Adrenal gland (tissue), 5 donors: ENCODE measurements at regions not wholly inside any gene's neighbourhood (a gene's known extent, or its start where the extent isn't known, plus 50 kb on each side); places are given as distances from the start of the nearest gene placed in this dataset.

Source experiments
- POLR2A ChIP-seq, 2 donors: fragments of 450-650 bp; IDR thresholded peaks; one replicate each; pipeline ENCODE4 v1.6.1; 2017; ENCODE audit warnings: antibody characterized with exemption in 2 of 2, mild to moderate bottlenecking in 2 of 2, moderate library complexity in 1 of 2
- TF ChIP-seq, protein P1 (sequence below), 6 experiments: fragments of 450-650 bp in 4 of 6; fragments of 200-600 bp in 2 of 6; sonication (generic) in 1 of 6; IDR thresholded peaks; 1 replicate in 5 of 6; 2 replicates in 1 of 6; pipeline versions ENCODE4 v1.5.1 to v1.8.0; 2016 to 2021; ENCODE audit warnings: antibody characterized with exemption in 6 of 6, mild to moderate bottlenecking in 2 of 6, moderate library complexity in 1 of 6
- donor health status: DM: no; HTN: no; CAD: no.

DNA sequence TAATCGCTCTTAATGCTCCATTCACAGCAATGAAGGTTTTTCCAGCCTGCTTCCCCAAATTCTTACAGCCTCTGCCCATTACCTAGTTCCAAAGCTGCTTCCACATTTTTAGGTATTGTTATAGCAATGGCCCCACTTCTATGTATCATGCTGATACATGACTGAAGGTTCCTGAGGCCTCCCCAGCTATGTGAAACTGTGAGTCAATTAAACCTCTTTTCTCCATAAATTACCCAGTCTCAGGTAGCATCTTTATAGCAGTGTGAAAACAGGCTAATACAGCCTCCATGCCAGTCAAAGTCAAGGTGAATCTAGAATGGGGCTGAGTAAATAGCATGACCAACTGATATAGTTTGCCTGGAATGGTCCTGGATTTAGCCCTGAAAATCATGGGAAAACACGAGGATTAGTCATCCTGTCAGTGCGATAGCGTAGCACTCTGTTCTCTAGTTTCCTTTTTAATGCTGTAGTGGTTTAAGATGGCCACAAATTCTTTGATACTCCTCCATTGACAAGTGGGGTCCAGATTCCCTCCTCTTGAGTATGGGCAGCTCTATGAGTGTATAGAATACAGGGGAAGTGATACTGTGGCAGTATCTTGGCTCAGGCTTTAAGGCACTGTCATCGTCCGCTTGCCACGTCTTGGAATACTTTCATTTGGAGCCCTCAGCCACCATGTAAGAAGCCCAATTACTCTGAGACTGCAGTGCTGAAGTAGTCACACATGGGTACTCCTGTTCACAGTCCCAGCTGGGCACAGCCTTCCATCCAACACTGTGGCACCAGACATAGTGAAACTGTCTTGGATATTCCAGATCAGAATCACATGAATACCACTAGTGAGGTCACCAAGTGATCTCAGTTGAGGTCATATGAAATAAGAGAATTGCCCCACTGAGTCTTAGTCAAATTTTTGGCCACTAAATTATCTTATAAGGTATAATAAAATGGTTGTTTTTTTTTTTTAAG is 94.0 kb upstream of the PLCL2 start:
- TF ChIP-seq, protein P1, sequence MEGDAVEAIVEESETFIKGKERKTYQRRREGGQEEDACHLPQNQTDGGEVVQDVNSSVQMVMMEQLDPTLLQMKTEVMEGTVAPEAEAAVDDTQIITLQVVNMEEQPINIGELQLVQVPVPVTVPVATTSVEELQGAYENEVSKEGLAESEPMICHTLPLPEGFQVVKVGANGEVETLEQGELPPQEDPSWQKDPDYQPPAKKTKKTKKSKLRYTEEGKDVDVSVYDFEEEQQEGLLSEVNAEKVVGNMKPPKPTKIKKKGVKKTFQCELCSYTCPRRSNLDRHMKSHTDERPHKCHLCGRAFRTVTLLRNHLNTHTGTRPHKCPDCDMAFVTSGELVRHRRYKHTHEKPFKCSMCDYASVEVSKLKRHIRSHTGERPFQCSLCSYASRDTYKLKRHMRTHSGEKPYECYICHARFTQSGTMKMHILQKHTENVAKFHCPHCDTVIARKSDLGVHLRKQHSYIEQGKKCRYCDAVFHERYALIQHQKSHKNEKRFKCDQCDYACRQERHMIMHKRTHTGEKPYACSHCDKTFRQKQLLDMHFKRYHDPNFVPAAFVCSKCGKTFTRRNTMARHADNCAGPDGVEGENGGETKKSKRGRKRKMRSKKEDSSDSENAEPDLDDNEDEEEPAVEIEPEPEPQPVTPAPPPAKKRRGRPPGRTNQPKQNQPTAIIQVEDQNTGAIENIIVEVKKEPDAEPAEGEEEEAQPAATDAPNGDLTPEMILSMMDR (IDR thresholded peaks at IDR 0.05), result no peak
- TF ChIP-seq POLR2A (IDR thresholded peaks at IDR 0.05), result no peak
